ENCODE measurements at regions not wholly inside any gene's neighbourhood (a gene's known extent, or its start where the extent isn't known, plus 50 kb on each side); places are given as distances from the start of the nearest gene placed in this dataset.

GRCh38 chr2:71936076-71937030 lies 211.3 kb downstream of the CYP26B1 start:
- DNase-seq (ENCODE audit: low spot score), result no peak

GRCh38 chr2:71935262-71935848 lies 212.3 kb downstream of the CYP26B1 start:
- no peak for DNase-seq (ENCODE audit: low spot score)

- no peak for DNase-seq (ENCODE audit: low spot score)
Observed at GRCh38 chr2:71934595-71935261, 212.9 kb downstream of the CYP26B1 start.

- DNase-seq (ENCODE audit: low spot score), result no peak
Observed at GRCh38 chr2:71934320-71934593, 213.4 kb downstream of the CYP26B1 start.

- no peak for DNase-seq (ENCODE audit: low spot score)
Observed at GRCh38 chr2:71933467-71934319, 214.0 kb downstream of the CYP26B1 start.

- DNase-seq (ENCODE audit: low spot score), result no peak
Observed at GRCh38 chr2:71932780-71933466, 214.7 kb downstream of the CYP26B1 start.

- DNase-seq (ENCODE audit: low spot score), result no peak
Observed at GRCh38 chr2:71932037-71932779, 215.5 kb downstream of the CYP26B1 start.

GRCh38 chr2:71930049-71930681 lies 217.5 kb downstream of the CYP26B1 start:
- DNase-seq (ENCODE audit: low spot score), result no peak

- DNase-seq (ENCODE audit: low spot score), result no peak
Observed at GRCh38 chr2:71929482-71929772, 218.2 kb downstream of the CYP26B1 start.

- no peak for DNase-seq (ENCODE audit: low spot score)
Observed at GRCh38 chr2:71928734-71929481, 218.8 kb downstream of the CYP26B1 start.

- DNase-seq (ENCODE audit: low spot score), result no peak
Observed at GRCh38 chr2:71927757-71928715, 219.6 kb downstream of the CYP26B1 start.

- no peak for DNase-seq (ENCODE audit: low spot score)
Observed at GRCh38 chr2:71926876-71927756, 220.5 kb downstream of the CYP26B1 start.

GRCh38 chr2:71926089-71926447 lies 221.6 kb downstream of the CYP26B1 start:
- no peak for DNase-seq (ENCODE audit: low spot score)

GRCh38 chr2:71925268-71926088 lies 222.2 kb downstream of the CYP26B1 start:
- DNase-seq (ENCODE audit: low spot score), result no peak

GRCh38 chr2:71923887-71924533 lies 223.7 kb downstream of the CYP26B1 start:
- peak; percentile 63 for DNase-seq (ENCODE audit: low spot score)

GRCh38 chr2:71923143-71923525 lies 224.5 kb downstream of the CYP26B1 start:
- DNase-seq (ENCODE audit: low spot score), result no peak
